DMS153 treated with DMSO at 0.1 percent for 48 hours (cell line): ENCODE measurements at regions not wholly inside any gene's neighbourhood (a gene's known extent, or its start where the extent isn't known, plus 50 kb on each side); places are given as distances from the start of the nearest gene placed in this dataset.
"Not testable (repeated sequence)": the region's sequence is repeated elsewhere in the genome, so short reads cannot be mapped to it uniquely, and the experiment has no call there.

Experiments
- DNase-seq: peaks from one replicate; lab custom pipeline; 2025; ENCODE audit not compliant: unreplicated experiment; lab: John Stamatoyannopoulos, UW

- no peak for DNase-seq
These were observed 728.3 kb downstream of the METTL15 start for GRCh38 chr11:28836285-28837081.

- no peak for DNase-seq
These were observed 727.6 kb downstream of the METTL15 start for GRCh38 chr11:28835790-28836189.

GRCh38 chr11:28835317-28835716 lies 727.1 kb downstream of the METTL15 start:
- no peak for DNase-seq

GRCh38 chr11:28834877-28835276 lies 726.7 kb downstream of the METTL15 start:
- DNase-seq: no peak

- no peak for DNase-seq
These were observed 725.5 kb downstream of the METTL15 start for GRCh38 chr11:28833670-28834069.

- no peak for DNase-seq
These were observed 725.0 kb downstream of the METTL15 start for GRCh38 chr11:28833169-28833568.

GRCh38 chr11:28826807-28827206 lies 718.6 kb downstream of the METTL15 start:
- no peak for DNase-seq

GRCh38 chr11:28822576-28822975 lies 714.4 kb downstream of the METTL15 start:
- no peak for DNase-seq

GRCh38 chr11:28820296-28820989 lies 712.3 kb downstream of the METTL15 start:
- DNase-seq: no peak

- no peak for DNase-seq
These were observed 711.6 kb downstream of the METTL15 start for GRCh38 chr11:28819741-28820140.

GRCh38 chr11:28815110-28815509 lies 706.9 kb downstream of the METTL15 start:
- DNase-seq: no peak

GRCh38 chr11:28808771-28809170 lies 700.6 kb downstream of the METTL15 start:
- DNase-seq: peak; percentile 50

GRCh38 chr11:28799316-28799715 lies 691.1 kb downstream of the METTL15 start:
- no peak for DNase-seq

GRCh38 chr11:28798286-28798685 lies 690.1 kb downstream of the METTL15 start:
- no peak for DNase-seq

GRCh38 chr11:28797536-28797935 lies 689.3 kb downstream of the METTL15 start:
- no peak for DNase-seq

- DNase-seq: no peak
These were observed 686.2 kb downstream of the METTL15 start for GRCh38 chr11:28794405-28794804.

- DNase-seq: no peak
These were observed 685.1 kb downstream of the METTL15 start for GRCh38 chr11:28793282-28793738.

GRCh38 chr11:28792856-28793255 lies 684.7 kb downstream of the METTL15 start:
- no peak for DNase-seq

GRCh38 chr11:28787897-28788296 lies 679.7 kb downstream of the METTL15 start:
- DNase-seq: not testable (repeated sequence)

GRCh38 chr11:28777126-28777525 lies 668.9 kb downstream of the METTL15 start:
- DNase-seq: no peak

- DNase-seq: no peak
These were observed 665.4 kb downstream of the METTL15 start for GRCh38 chr11:28773606-28774005.

GRCh38 chr11:28770806-28771205 lies 662.6 kb downstream of the METTL15 start:
- DNase-seq: no peak
